Adrenal gland (tissue), 9 donors: ENCODE measurements at regions not wholly inside any gene's neighbourhood (a gene's known extent, or its start where the extent isn't known, plus 50 kb on each side); places are given as distances from the start of the nearest gene placed in this dataset.

ENCODE experiments used
- DNase-seq, 7 donors: peaks; one replicate each; pipeline ENCODE4 v3.0.0-alpha.2; 2019 to 2020
- H3K27ac ChIP-seq, 5 donors: fragments of 200-600 bp; sonication (generic) in 4 of 5; 1 replicate in 3 of 5; 2 replicates in 2 of 5; pipeline versions ENCODE4 v1.5.1 to v1.8.0; 2016 to 2020; ENCODE audit warnings: mild to moderate bottlenecking in 1 of 5
- H3K27me3 ChIP-seq: fragments of 200-600 bp; 2 replicates; pipeline ENCODE4 v1.8.0; 2021
- H3K36me3 ChIP-seq, 2 donors: fragments of 200-600 bp; replicated peaks in 1 of 2; 1 replicate in 1 of 2; 2 replicates in 1 of 2; pipeline versions ENCODE4 v1.5.1 to v1.8.0; 2018 to 2022
- H3K4me1 ChIP-seq, 2 donors: fragments of 200-600 bp; replicated peaks in 1 of 2; 1 replicate in 1 of 2; 2 replicates in 1 of 2; pipeline versions ENCODE4 v1.5.1 to v1.8.0; 2018 to 2021
- H3K4me3 ChIP-seq, 4 donors: fragments of 200-600 bp; sonication (generic) in 3 of 4; one replicate each; pipeline ENCODE4 v1.5.1; 2016 to 2018
- H3K9me3 ChIP-seq, 3 donors: fragments of 200-600 bp; sonication (generic) in 1 of 3; replicated peaks in 1 of 3; 1 replicate in 2 of 3; 2 replicates in 1 of 3; pipeline versions ENCODE4 v1.5.1 to v1.8.0; 2016 to 2021
- CTCF ChIP-seq, 6 experiments: fragments of 450-650 bp in 4 of 6; fragments of 200-600 bp in 2 of 6; sonication (generic) in 1 of 6; IDR thresholded peaks; 1 replicate in 5 of 6; 2 replicates in 1 of 6; pipeline versions ENCODE4 v1.5.1 to v1.8.0; 2016 to 2021; ENCODE audit warnings: antibody characterized with exemption in 6 of 6, mild to moderate bottlenecking in 2 of 6, moderate library complexity in 1 of 6
- POLR2A ChIP-seq, 2 donors: fragments of 450-650 bp; IDR thresholded peaks; one replicate each; pipeline ENCODE4 v1.6.1; 2017; ENCODE audit warnings: antibody characterized with exemption in 2 of 2, mild to moderate bottlenecking in 2 of 2, moderate library complexity in 1 of 2
- WGBS, 4 donors: extraction: QIAGEN DNeasy Blood & Tissue Kit in 2 of 4; methylation state at CpG; one replicate each; pipeline versions ENCODE4 v1.1.5 to v1.1.7; 2013 to 2017; 5-methylcytosine and 5-hydroxymethylcytosine counted together
- intact Hi-C, 2 donors: fragments of 100-400 bp; cut with DNase I; formaldehyde crosslinking; loops; one replicate each; pipeline versions ENCODE4 v1.14.1 to v1.15.0; 2022 to 2023
- donor health status: healthy with polysubstance abuse.
- donor health status: Bipolar disorder and iron deficiency.
- donor health status: DM: yes; HTN: yes; CAD: no.
- donor health status: DM: no; HTN: no; CAD: no.
- donor health status: DM: no; HTN: no; CAD: no.

GRCh38 chr10:4196183-4196582 lies 411.2 kb upstream of the KLF6 start:
- Histone ChIP-seq H3K9me3 (no peaks in the 10 kb centered on the region), H3K4me3 (no peak overlapping the region), H3K27ac (no peak overlapping the region), H3K36me3 (no peaks in the 10 kb centered on the region), H3K27me3 (no peaks in the 10 kb centered on the region), H3K4me1 (no peaks in the 10 kb centered on the region)
- DNase-seq: no peak
- intact Hi-C loops: no loop called here
- TF ChIP-seq POLR2A (IDR thresholded peaks at IDR 0.05): no peak
- no peak for TF ChIP-seq CTCF (IDR thresholded peaks at IDR 0.05)
- WGBS, 4 donors: 86 to 91% (median 89%) methylated on average over 3 of the region's 3 CpGs

GRCh38 chr10:4195213-4195612 lies 410.2 kb upstream of the KLF6 start:
- DNase-seq: no peak
- intact Hi-C loops: no loop called here
- Histone ChIP-seq H3K27ac (no peak overlapping the region), H3K27me3 (no peaks in the 10 kb centered on the region), H3K4me3 (no peak overlapping the region), H3K36me3 (no peaks in the 10 kb centered on the region), H3K9me3 (no peaks in the 10 kb centered on the region), H3K4me1 (no peaks in the 10 kb centered on the region)
- WGBS, 4 donors: 89 to 94% (median 93%) methylated on average over 14 of the region's 14 CpGs
- TF ChIP-seq POLR2A (IDR thresholded peaks at IDR 0.05): no peak
- no peak for TF ChIP-seq CTCF (IDR thresholded peaks at IDR 0.05)

- no peaks in the 10 kb centered on the region for H3K27me3 ChIP-seq
- TF ChIP-seq CTCF (IDR thresholded peaks at IDR 0.05) (no peak), POLR2A (IDR thresholded peaks at IDR 0.05) (no peak)
- no peaks in the 10 kb centered on the region for H3K9me3 ChIP-seq
- no peak overlapping the region for H3K27ac ChIP-seq
- 89 to 93% (median 92%) methylated on average over 7 of the region's 7 CpGs for WGBS, 4 donors
- intact Hi-C loops: no loop called here
- H3K36me3 ChIP-seq: no peaks in the 10 kb centered on the region
- no peak overlapping the region for H3K4me3 ChIP-seq
- no peak for DNase-seq
- no peaks in the 10 kb centered on the region for H3K4me1 ChIP-seq
These were observed 409.2 kb upstream of the KLF6 start for GRCh38 chr10:4194231-4194630.

- Histone ChIP-seq H3K4me3 (no peak overlapping the region), H3K27ac (no peak overlapping the region), H3K36me3 (no peaks in the 10 kb centered on the region), H3K4me1 (no peaks in the 10 kb centered on the region), H3K9me3 (no peaks in the 10 kb centered on the region), H3K27me3 (no peaks in the 10 kb centered on the region)
- DNase-seq: no peak
- intact Hi-C loops: no loop called here
- no peak for TF ChIP-seq POLR2A (IDR thresholded peaks at IDR 0.05)
- no peak for TF ChIP-seq CTCF (IDR thresholded peaks at IDR 0.05)
- 80 to 96% (median 89%) methylated on average over 4 of the region's 4 CpGs for WGBS, 4 donors
These were observed 406.9 kb upstream of the KLF6 start for GRCh38 chr10:4191894-4192293.
